ENCODE measurements at regions not wholly inside any gene's neighbourhood (a gene's known extent, or its start where the extent isn't known, plus 50 kb on each side); places are given as distances from the start of the nearest gene placed in this dataset.

DNA sequence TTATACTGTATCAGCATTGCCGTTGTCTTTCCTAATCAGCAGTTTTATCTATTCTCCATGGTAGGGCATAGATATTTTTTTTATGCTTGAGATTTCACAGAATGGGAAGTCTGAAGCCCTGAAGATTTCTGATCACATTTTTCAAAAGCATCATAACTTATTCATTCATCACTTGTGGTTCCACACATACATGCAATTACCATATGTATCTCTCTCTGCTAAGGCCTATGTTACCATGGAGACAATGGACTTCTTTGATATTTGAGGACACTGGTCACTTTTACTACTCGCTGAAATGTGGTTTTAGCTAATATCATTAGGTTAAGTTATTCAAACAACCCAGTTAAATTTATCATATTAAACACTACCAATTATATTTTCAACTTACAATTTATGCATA, 1827.0 kb downstream of the MRPL39 start:
- Histone ChIP-seq H3K4me1 (ENCODE audit: insufficient read depth, low read length) (no peaks in the 10 kb centered on the region), H3K27ac (ENCODE audit: low read length) (no peak overlapping the region), H3K27me3 (ENCODE audit: insufficient read depth, low read length, poor library complexity) (no peaks in the 10 kb centered on the region), H3K36me3 (ENCODE audit: insufficient read depth, low read length) (no peaks in the 10 kb centered on the region), H3K79me2 (ENCODE audit: insufficient read depth, low read length) (no peaks in the 10 kb centered on the region), H3K9ac (ENCODE audit: low read depth, low read length) (no peak overlapping the region), H4K20me1 (ENCODE audit: insufficient read depth, low read length) (no peaks in the 10 kb centered on the region), H3K4me2 (ENCODE audit: insufficient read depth, low read length) (no peak overlapping the region), H3K4me3 (ENCODE audit: low read depth in 1 of 2, low read length in 2 of 2) (no peak overlapping the region), H3K9me3 (ENCODE audit: insufficient read depth, low read length, severe bottlenecking) (no peaks in the 10 kb centered on the region), H2AFZ (ENCODE audit: low read depth, low read length) (no peak overlapping the region)
- TF ChIP-seq, protein P1, sequence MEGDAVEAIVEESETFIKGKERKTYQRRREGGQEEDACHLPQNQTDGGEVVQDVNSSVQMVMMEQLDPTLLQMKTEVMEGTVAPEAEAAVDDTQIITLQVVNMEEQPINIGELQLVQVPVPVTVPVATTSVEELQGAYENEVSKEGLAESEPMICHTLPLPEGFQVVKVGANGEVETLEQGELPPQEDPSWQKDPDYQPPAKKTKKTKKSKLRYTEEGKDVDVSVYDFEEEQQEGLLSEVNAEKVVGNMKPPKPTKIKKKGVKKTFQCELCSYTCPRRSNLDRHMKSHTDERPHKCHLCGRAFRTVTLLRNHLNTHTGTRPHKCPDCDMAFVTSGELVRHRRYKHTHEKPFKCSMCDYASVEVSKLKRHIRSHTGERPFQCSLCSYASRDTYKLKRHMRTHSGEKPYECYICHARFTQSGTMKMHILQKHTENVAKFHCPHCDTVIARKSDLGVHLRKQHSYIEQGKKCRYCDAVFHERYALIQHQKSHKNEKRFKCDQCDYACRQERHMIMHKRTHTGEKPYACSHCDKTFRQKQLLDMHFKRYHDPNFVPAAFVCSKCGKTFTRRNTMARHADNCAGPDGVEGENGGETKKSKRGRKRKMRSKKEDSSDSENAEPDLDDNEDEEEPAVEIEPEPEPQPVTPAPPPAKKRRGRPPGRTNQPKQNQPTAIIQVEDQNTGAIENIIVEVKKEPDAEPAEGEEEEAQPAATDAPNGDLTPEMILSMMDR (IDR thresholded peaks at IDR 0.05; ENCODE audit: borderline replicate concordance, extremely low read depth, low read length, poor library complexity, severe bottlenecking), result no peak
- TF ChIP-seq EZH2 (IDR thresholded peaks at IDR 0.05; ENCODE audit: borderline replicate concordance, low read depth, low read length, severe bottlenecking), result no peak
- DNase-seq (no peak), ATAC-seq (ENCODE audit: insufficient read depth, low read depth) (no peak)

DNA sequence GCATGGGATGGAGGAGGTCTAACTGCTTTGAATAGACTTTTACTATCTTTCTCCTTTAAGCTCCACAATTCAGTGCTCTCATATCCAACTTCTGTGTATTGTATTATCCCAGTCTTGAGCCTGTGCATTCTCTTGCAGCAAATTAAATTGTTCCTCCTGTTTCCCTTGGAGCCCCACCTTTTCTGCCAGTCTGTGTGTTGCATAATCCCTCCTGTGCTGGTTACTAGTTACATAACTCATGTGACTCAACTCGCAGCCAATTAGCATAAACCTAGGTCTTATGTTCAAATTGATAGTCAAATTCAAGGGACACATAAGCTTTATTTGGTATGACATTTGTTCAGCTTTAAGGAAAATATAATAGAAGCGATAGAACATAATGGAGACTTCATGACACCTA, 1863.5 kb downstream of the MRPL39 start:
- no peaks in the 10 kb centered on the region for H4K20me1 ChIP-seq (ENCODE audit: insufficient read depth, low read length)
- ATAC-seq (ENCODE audit: insufficient read depth, low read depth) (no peak), DNase-seq (no peak)
- H3K4me3 ChIP-seq (ENCODE audit: low read depth in 1 of 2, low read length in 2 of 2), result no peak overlapping the region
- no peaks in the 10 kb centered on the region for H3K4me1 ChIP-seq (ENCODE audit: insufficient read depth, low read length)
- H3K9me3 ChIP-seq (ENCODE audit: insufficient read depth, low read length, severe bottlenecking), result peaks cover 7% of the 10 kb centered on the region
- H2AFZ ChIP-seq (ENCODE audit: low read depth, low read length), result no peak overlapping the region
- H3K79me2 ChIP-seq (ENCODE audit: insufficient read depth, low read length), result no peaks in the 10 kb centered on the region
- no peaks in the 10 kb centered on the region for H3K27me3 ChIP-seq (ENCODE audit: insufficient read depth, low read length, poor library complexity)
- no peaks in the 10 kb centered on the region for H3K36me3 ChIP-seq (ENCODE audit: insufficient read depth, low read length)
- H3K27ac ChIP-seq (ENCODE audit: low read length), result no peak overlapping the region
- no peak overlapping the region for H3K4me2 ChIP-seq (ENCODE audit: insufficient read depth, low read length)
- no peak overlapping the region for H3K9ac ChIP-seq (ENCODE audit: low read depth, low read length)
- TF ChIP-seq EZH2 (IDR thresholded peaks at IDR 0.05; ENCODE audit: borderline replicate concordance, low read depth, low read length, severe bottlenecking), result no peak
- TF ChIP-seq, protein P1 (IDR thresholded peaks at IDR 0.05; ENCODE audit: borderline replicate concordance, extremely low read depth, low read length, poor library complexity, severe bottlenecking), result no peak

DNA sequence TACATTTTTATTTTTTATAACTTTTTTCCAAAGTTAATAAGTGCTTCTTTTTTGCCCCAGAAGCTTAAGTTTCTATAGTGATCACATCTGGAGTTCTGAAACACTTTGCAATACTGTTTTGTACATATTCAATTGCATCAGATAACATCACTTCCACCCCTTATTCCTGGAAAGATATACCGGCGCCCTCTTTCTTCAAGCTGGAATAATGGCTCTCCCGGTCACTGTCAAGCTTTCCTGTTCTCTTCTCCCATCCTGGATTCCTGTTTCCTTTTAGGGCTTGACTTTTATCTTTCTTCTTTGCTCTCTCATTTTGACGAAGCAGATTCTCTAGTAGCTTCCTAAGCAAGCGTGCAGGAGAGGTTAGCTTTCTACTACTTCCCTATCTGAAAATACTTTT, 1866.8 kb downstream of the MRPL39 start:
- Histone ChIP-seq H3K79me2 (ENCODE audit: insufficient read depth, low read length) (no peaks in the 10 kb centered on the region), H3K4me3 (ENCODE audit: low read depth in 1 of 2, low read length in 2 of 2) (no peak overlapping the region), H3K9me3 (ENCODE audit: insufficient read depth, low read length, severe bottlenecking) (no peaks in the 10 kb centered on the region), H4K20me1 (ENCODE audit: insufficient read depth, low read length) (no peaks in the 10 kb centered on the region), H3K4me2 (ENCODE audit: insufficient read depth, low read length) (no peak overlapping the region), H3K36me3 (ENCODE audit: insufficient read depth, low read length) (no peaks in the 10 kb centered on the region), H3K4me1 (ENCODE audit: insufficient read depth, low read length) (no peaks in the 10 kb centered on the region), H3K27ac (ENCODE audit: low read length) (no peak overlapping the region), H3K9ac (ENCODE audit: low read depth, low read length) (no peak overlapping the region), H2AFZ (ENCODE audit: low read depth, low read length) (no peak overlapping the region), H3K27me3 (ENCODE audit: insufficient read depth, low read length, poor library complexity) (no peaks in the 10 kb centered on the region)
- ATAC-seq (ENCODE audit: insufficient read depth, low read depth) (no peak), DNase-seq (no peak)
- no peak for TF ChIP-seq EZH2 (IDR thresholded peaks at IDR 0.05; ENCODE audit: borderline replicate concordance, low read depth, low read length, severe bottlenecking)
- TF ChIP-seq, protein P1 (IDR thresholded peaks at IDR 0.05; ENCODE audit: borderline replicate concordance, extremely low read depth, low read length, poor library complexity, severe bottlenecking), result peak; percentile 12

DNA sequence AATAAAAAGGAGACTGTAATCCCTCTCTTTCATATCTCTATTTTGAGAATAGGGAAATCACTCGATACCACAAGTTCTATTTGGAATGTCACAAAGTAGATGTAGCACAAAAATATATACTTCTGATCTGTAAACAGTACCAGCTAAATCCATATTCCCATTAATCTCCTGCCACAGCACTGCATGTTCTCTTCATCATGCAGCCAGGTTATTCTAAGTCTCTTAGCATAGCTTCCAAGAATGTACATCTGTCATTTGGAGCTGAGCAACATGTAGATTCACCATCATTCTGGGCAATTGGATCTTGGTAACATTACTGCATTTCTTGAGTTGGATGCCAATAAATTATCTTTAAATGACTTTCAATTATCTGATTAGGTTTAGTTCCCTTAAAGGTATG, 1874.5 kb downstream of the MRPL39 start:
- ATAC-seq (ENCODE audit: insufficient read depth, low read depth), result no peak
- no peak overlapping the region for H2AFZ ChIP-seq (ENCODE audit: low read depth, low read length)

More for the DNA sequence above, 1874.5 kb downstream of the MRPL39 start:
- Histone ChIP-seq H3K4me3 (ENCODE audit: low read depth in 1 of 2, low read length in 2 of 2) (no peak overlapping the region), H3K27me3 (ENCODE audit: insufficient read depth, low read length, poor library complexity) (no peaks in the 10 kb centered on the region), H3K79me2 (ENCODE audit: insufficient read depth, low read length) (no peaks in the 10 kb centered on the region), H4K20me1 (ENCODE audit: insufficient read depth, low read length) (no peaks in the 10 kb centered on the region), H3K9ac (ENCODE audit: low read depth, low read length) (no peak overlapping the region), H3K9me3 (ENCODE audit: insufficient read depth, low read length, severe bottlenecking) (no peaks in the 10 kb centered on the region), H3K4me1 (ENCODE audit: insufficient read depth, low read length) (no peaks in the 10 kb centered on the region), H3K4me2 (ENCODE audit: insufficient read depth, low read length) (no peak overlapping the region), H3K36me3 (ENCODE audit: insufficient read depth, low read length) (no peaks in the 10 kb centered on the region), H3K27ac (ENCODE audit: low read length) (no peak overlapping the region)
- TF ChIP-seq EZH2 (IDR thresholded peaks at IDR 0.05; ENCODE audit: borderline replicate concordance, low read depth, low read length, severe bottlenecking), result no peak
- TF ChIP-seq, protein P1 (IDR thresholded peaks at IDR 0.05; ENCODE audit: borderline replicate concordance, extremely low read depth, low read length, poor library complexity, severe bottlenecking), result no peak
- no peak for DNase-seq

Data from DND-41 (cell line).